ENCODE measurements at regions not wholly inside any gene's neighbourhood (a gene's known extent, or its start where the extent isn't known, plus 50 kb on each side); places are given as distances from the start of the nearest gene placed in this dataset.

DNA sequence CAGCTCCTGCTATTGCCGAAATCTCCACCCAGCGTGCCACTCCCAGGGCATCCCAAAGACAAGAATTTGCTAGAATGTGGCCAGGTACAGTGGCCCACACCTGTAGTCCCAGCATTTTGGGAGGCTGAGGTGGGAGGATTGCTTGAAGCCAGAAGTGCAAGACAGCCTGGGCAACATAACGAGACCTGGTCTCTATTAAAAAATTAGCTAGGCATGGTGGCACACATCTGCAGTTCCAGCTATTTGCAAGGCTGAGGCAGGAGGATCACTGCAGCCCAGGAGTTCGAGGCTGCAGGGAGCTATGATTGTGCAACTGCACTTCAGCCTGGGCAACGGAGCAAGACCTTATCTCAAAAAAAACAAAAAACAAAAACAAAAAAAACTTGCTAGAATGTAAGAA is 73.3 kb upstream of the LYZL2 start:
- TF ChIP-seq POLR2A (IDR thresholded peaks at IDR 0.05) = no peak
- TF ChIP-seq, protein P1, sequence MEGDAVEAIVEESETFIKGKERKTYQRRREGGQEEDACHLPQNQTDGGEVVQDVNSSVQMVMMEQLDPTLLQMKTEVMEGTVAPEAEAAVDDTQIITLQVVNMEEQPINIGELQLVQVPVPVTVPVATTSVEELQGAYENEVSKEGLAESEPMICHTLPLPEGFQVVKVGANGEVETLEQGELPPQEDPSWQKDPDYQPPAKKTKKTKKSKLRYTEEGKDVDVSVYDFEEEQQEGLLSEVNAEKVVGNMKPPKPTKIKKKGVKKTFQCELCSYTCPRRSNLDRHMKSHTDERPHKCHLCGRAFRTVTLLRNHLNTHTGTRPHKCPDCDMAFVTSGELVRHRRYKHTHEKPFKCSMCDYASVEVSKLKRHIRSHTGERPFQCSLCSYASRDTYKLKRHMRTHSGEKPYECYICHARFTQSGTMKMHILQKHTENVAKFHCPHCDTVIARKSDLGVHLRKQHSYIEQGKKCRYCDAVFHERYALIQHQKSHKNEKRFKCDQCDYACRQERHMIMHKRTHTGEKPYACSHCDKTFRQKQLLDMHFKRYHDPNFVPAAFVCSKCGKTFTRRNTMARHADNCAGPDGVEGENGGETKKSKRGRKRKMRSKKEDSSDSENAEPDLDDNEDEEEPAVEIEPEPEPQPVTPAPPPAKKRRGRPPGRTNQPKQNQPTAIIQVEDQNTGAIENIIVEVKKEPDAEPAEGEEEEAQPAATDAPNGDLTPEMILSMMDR (IDR thresholded peaks at IDR 0.05) = no peak

Measured in lower leg skin (tissue), 3 donors.